B cell (primary cell): ENCODE measurements at regions not wholly inside any gene's neighbourhood (a gene's known extent, or its start where the extent isn't known, plus 50 kb on each side); places are given as distances from the start of the nearest gene placed in this dataset.

ENCODE experiments used
- CTCF ChIP-seq: fragments of 200-600 bp; IDR thresholded peaks from one replicate; pipeline ENCODE4 v1.8.0; 2022; ENCODE audit warnings: antibody characterized with exemption, mild to moderate bottlenecking
- EZH2 ChIP-seq: IDR thresholded peaks from 2 replicates; pipeline ENCODE4 v1.6.1; 2012; ENCODE audit warnings: borderline replicate concordance, low read depth, mild to moderate bottlenecking, moderate library complexity, low read length; ENCODE audit not compliant: insufficient read depth, poor library complexity, severe bottlenecking

- TF ChIP-seq CTCF (no peak), EZH2 (no peak)
Measured at GRCh38 chr3:5497497-5497896, 310.0 kb downstream of the EDEM1 start.
